ACC112 (cell line): ENCODE measurements at regions not wholly inside any gene's neighbourhood (a gene's known extent, or its start where the extent isn't known, plus 50 kb on each side); places are given as distances from the start of the nearest gene placed in this dataset.

Source experiments
- H2AFZ ChIP-seq: fragments of 200-600 bp; sonication (generic); one replicate; pipeline ENCODE4 v1.6.0; 2017; ENCODE audit warnings: antibody characterized with exemption, low read length; ENCODE audit not compliant: unreplicated experiment
- H3K27ac ChIP-seq: fragments of 200-600 bp; sonication (generic); 2 replicates; pipeline ENCODE4 v1.5.1; 2014; ENCODE audit warnings: low read depth, mild to moderate bottlenecking, antibody characterized with exemption, low read length, moderate library complexity
- H3K27me3 ChIP-seq: fragments of 200-600 bp; sonication (generic); 2 replicates; pipeline ENCODE4 v1.6.1; 2014; ENCODE audit warnings: mild to moderate bottlenecking, antibody characterized with exemption, low read length, moderate library complexity, mixed read lengths; ENCODE audit not compliant: insufficient read depth
- H3K36me3 ChIP-seq: fragments of 200-600 bp; sonication (generic); 2 replicates; pipeline ENCODE4 v1.6.1; 2016; ENCODE audit warnings: mild to moderate bottlenecking, antibody characterized with exemption, low read length, moderate library complexity, mixed read lengths; ENCODE audit not compliant: insufficient read depth
- H3K4me1 ChIP-seq: fragments of 200-600 bp; sonication (generic); one replicate; pipeline ENCODE4 v1.6.1; 2016; ENCODE audit warnings: low read length, mixed read lengths; ENCODE audit not compliant: insufficient read depth, unreplicated experiment, control insufficient read depth
- H3K4me3 ChIP-seq: fragments of 200-600 bp; sonication (generic); 2 replicates; pipeline ENCODE4 v1.5.1; 2014; ENCODE audit warnings: mild to moderate bottlenecking, low read depth, low read length
- H3K79me2 ChIP-seq: fragments of 200-600 bp; sonication (generic); one replicate; pipeline ENCODE4 v1.6.0; 2016; ENCODE audit warnings: low read length; ENCODE audit not compliant: control insufficient read depth, unreplicated experiment, insufficient read depth

DNA sequence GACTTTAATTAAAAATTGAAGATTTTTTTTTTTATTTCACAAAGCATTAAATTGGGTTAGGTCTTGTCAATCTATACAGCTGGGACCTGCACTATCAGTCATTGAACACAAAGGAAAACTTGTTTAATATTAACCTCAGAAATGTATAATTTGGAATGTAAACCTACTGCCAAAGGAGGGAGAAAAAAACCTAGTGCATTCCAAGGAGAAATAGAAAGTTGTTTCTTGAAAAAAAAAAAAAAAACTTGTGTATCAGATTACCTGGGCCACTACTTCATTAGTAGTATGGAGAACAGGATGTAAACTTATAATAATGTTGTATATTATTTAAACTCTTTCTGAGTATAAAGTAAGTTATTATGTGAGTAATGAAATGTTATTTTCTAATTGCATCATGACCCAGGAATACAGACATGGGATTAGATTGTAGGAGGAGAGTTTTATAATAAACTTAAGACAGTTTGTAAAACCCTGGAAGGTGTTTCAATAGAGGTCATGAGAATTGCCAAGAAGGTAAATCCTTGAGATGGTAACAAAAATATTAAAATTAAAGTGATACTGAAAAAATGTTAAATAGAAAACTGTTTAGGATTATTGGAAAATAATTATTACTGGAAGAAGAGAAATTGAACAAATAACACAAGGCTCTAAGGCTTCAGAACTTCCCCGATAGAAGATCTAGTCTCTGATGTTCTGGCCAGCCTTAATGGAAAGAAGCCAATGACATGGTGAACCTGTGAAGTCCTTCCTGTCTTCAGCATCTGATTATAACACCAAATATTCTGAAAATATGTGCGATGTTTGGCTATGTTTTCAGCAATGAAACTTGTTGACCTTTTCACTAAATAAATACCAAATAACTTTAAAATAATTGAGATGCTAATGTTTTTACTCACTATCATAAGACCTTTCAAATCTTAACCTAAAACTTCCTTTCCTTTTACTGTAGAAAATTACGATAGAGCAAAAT is 412.8 kb upstream of the LYPLAL1 start:
- no peaks in the 10 kb centered on the region for H3K36me3 ChIP-seq
- no peak overlapping the region for H2AFZ ChIP-seq
- no peaks in the 10 kb centered on the region for H3K4me1 ChIP-seq
- no peaks in the 10 kb centered on the region for H3K79me2 ChIP-seq
- no peaks in the 10 kb centered on the region for H3K27me3 ChIP-seq
- H3K4me3 ChIP-seq: no peak overlapping the region
- H3K27ac ChIP-seq: no peak overlapping the region

DNA sequence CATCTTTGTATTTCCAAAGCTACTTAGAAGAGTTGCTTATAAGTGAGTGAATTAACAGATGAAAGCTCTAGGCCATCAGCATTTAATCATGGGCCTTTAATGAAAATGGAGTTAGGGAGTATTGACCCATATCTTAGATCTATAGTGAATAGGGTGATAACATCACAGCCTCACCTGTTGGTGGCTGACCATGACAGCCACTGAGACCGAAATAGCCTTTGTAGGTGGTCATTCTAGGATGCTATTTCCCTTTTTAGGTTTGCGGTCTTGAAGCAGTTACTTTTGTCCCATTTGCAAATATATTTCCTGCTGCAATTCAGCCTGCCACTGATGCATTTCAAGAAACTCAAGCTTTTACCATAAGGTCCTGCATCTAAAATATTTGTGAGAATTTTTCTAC is 410.1 kb upstream of the LYPLAL1 start:
- no peak overlapping the region for H2AFZ ChIP-seq
- H3K4me1 ChIP-seq: no peaks in the 10 kb centered on the region
- H3K4me3 ChIP-seq: no peak overlapping the region
- no peaks in the 10 kb centered on the region for H3K79me2 ChIP-seq
- H3K27ac ChIP-seq: no peak overlapping the region
- no peaks in the 10 kb centered on the region for H3K36me3 ChIP-seq
- H3K27me3 ChIP-seq: no peaks in the 10 kb centered on the region

- Histone ChIP-seq H3K4me1 (no peaks in the 10 kb centered on the region), H2AFZ (no peak overlapping the region), H3K36me3 (no peaks in the 10 kb centered on the region), H3K4me3 (no peak overlapping the region), H3K79me2 (no peaks in the 10 kb centered on the region), H3K27ac (no peak overlapping the region), H3K27me3 (no peaks in the 10 kb centered on the region)
Observed at GRCh38 chr1:218765753-218766152, 407.9 kb upstream of the LYPLAL1 start.

- H3K27ac ChIP-seq: no peak overlapping the region
- peaks cover 7% of the 10 kb centered on the region for H3K4me1 ChIP-seq
- H3K27me3 ChIP-seq: no peaks in the 10 kb centered on the region
- no peak overlapping the region for H2AFZ ChIP-seq
- H3K79me2 ChIP-seq: no peaks in the 10 kb centered on the region
- H3K36me3 ChIP-seq: no peaks in the 10 kb centered on the region
- no peak overlapping the region for H3K4me3 ChIP-seq
Observed at GRCh38 chr1:218771931-218772330, 401.7 kb upstream of the LYPLAL1 start.

DNA sequence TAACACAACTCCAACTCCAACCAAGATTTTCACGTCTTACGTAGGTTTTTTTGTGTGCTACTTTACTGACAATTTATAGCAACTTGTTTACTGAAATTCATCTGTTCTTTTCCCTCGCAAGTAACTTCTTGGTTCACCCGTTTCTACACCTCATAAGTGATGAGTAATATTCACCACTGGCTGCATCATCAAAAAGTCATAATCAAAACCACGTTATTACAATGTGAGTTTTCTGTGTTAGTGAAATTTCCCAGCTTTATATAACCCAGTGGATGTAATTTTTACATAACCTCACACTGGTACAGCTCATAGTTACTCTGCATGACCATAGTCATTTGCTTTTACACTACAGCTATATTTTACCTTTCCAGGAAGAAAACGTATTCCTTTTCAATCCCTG is 401.1 kb upstream of the LYPLAL1 start:
- H3K4me3 ChIP-seq: no peak overlapping the region
- H3K4me1 ChIP-seq: peaks cover 7% of the 10 kb centered on the region

GRCh38 chr1:218775501-218776021 is 398.1 kb upstream of the LYPLAL1 start:
- Histone ChIP-seq H3K79me2 (no peaks in the 10 kb centered on the region), H3K27ac (no peak overlapping the region), H3K36me3 (no peaks in the 10 kb centered on the region), H3K27me3 (no peaks in the 10 kb centered on the region), H2AFZ (no peak overlapping the region), H3K4me1 (peaks cover 13% of the 10 kb centered on the region), H3K4me3 (no peak overlapping the region)

More for the DNA sequence above, 401.1 kb upstream of the LYPLAL1 start:
- H3K27ac ChIP-seq: no peak overlapping the region
- no peaks in the 10 kb centered on the region for H3K36me3 ChIP-seq
- no peak overlapping the region for H2AFZ ChIP-seq
- H3K79me2 ChIP-seq: no peaks in the 10 kb centered on the region
- H3K27me3 ChIP-seq: no peaks in the 10 kb centered on the region

GRCh38 chr1:218778257-218779126 is 395.2 kb upstream of the LYPLAL1 start:
- H3K27ac ChIP-seq: no peak overlapping the region
- no peak overlapping the region for H3K4me3 ChIP-seq
- no peaks in the 10 kb centered on the region for H3K79me2 ChIP-seq
- H3K27me3 ChIP-seq: no peaks in the 10 kb centered on the region
- peaks cover 6% of the 10 kb centered on the region for H3K4me1 ChIP-seq
- no peak overlapping the region for H2AFZ ChIP-seq
- no peaks in the 10 kb centered on the region for H3K36me3 ChIP-seq

GRCh38 chr1:218779341-218780100 is 394.2 kb upstream of the LYPLAL1 start:
- H3K79me2 ChIP-seq: no peaks in the 10 kb centered on the region
- H3K4me1 ChIP-seq: peaks cover 6% of the 10 kb centered on the region
- H3K27ac ChIP-seq: no peak overlapping the region
- no peak overlapping the region for H2AFZ ChIP-seq
- no peak overlapping the region for H3K4me3 ChIP-seq
- H3K36me3 ChIP-seq: no peaks in the 10 kb centered on the region
- H3K27me3 ChIP-seq: no peaks in the 10 kb centered on the region

GRCh38 chr1:218783131-218783530 is 390.5 kb upstream of the LYPLAL1 start:
- no peaks in the 10 kb centered on the region for H3K36me3 ChIP-seq
- H3K27me3 ChIP-seq: no peaks in the 10 kb centered on the region
- H3K4me1 ChIP-seq: peaks cover 15% of the 10 kb centered on the region
- no peaks in the 10 kb centered on the region for H3K79me2 ChIP-seq
- H3K4me3 ChIP-seq: no peak overlapping the region
- no peak overlapping the region for H2AFZ ChIP-seq
- H3K27ac ChIP-seq: no peak overlapping the region

DNA sequence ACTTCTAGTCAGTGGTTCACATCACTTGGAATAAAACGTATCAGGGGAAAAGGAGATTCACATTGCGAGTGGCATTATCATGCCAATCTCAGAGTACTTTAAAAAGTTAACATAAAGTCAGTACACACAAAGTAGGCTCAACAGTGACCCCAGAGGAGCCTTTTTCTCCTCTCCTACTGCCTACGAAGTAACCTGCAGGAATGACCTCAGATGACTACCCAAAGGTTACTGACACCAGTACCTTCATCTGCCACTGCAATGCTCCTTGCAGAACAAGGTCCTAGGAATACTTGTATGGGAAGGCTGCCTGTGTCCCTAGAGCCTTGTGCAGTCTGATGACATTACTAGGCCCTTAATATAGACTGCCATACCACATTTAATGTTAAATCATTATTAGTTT is 389.8 kb upstream of the LYPLAL1 start:
- H3K79me2 ChIP-seq: no peaks in the 10 kb centered on the region
- no peak overlapping the region for H3K4me3 ChIP-seq
- H3K27ac ChIP-seq: no peak overlapping the region
- peaks cover 15% of the 10 kb centered on the region for H3K4me1 ChIP-seq
- H2AFZ ChIP-seq: no peak overlapping the region
- H3K36me3 ChIP-seq: no peaks in the 10 kb centered on the region
- no peaks in the 10 kb centered on the region for H3K27me3 ChIP-seq
